COLO668 (cell line): ENCODE measurements at regions not wholly inside any gene's neighbourhood (a gene's known extent, or its start where the extent isn't known, plus 50 kb on each side); places are given as distances from the start of the nearest gene placed in this dataset.
"Not testable (repeated sequence)": the region's sequence is repeated elsewhere in the genome, so short reads cannot be mapped to it uniquely, and the experiment has no call there.

ENCODE experiments used
- DNase-seq: peaks from one replicate; lab custom pipeline; 2025; ENCODE audit not compliant: unreplicated experiment; lab: John Stamatoyannopoulos, UW

DNA sequence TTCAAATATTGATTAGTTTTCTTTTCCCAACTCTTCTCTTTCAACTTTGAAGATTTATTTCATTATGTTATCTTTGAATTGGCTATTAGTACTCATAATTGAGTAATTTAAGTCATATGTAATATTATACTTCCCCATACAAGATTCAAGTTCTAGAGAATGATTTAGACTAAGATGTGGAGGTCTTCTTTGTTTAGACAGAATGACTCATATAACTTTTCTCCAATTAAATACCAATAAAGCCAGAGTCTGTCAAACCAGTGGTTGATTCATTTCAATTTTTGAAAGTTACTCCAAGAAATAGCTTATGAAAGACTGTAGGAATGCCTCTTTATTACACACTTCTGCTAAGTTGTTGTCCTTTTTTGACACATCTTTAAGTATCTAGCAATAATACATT is 115.8 kb upstream of the SLC35F3 start:
- DNase-seq = no peak

- DNase-seq = no peak
Observed at GRCh38 chr1:233790121-233790520, 114.4 kb upstream of the SLC35F3 start.

DNA sequence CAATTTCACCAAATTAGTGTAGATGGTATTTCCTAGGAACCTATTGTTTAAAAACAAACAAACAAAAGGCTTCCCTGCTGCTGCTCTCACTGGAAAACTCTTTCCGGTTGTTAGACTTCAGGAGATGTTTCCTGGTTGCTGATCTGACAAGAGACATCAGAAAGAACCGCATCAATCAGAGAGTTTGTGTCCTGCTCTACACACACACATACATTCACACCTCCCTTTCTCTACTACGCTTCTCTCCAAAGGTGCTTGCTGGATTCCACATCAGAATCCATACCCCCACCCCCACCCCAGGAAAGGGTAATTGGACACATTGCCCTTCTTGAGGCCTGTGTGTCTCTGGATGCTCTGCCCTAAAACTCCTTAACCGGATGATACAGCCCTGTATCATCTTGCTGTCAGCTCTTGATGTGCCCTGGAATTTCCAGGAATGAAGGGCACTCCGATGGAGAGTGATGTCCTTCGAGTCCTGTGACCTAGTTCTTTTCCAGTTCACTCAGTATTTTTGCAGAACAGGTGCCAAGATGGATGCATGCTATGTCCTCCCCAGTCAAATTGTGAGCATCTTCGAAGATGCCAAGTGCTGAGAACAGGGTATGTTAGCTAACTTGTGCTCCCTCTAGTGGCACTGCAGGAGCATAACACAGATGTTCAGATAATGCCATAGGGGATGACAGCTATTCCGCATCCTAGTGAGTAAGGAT is 113.7 kb upstream of the SLC35F3 start:
- DNase-seq = peak; percentile 33

GRCh38 chr1:233791372-233791703 is 113.1 kb upstream of the SLC35F3 start:
- DNase-seq = no peak

GRCh38 chr1:233791721-233792120 is 112.8 kb upstream of the SLC35F3 start:
- no peak for DNase-seq

GRCh38 chr1:233794863-233795262 is 109.6 kb upstream of the SLC35F3 start:
- DNase-seq = no peak

DNA sequence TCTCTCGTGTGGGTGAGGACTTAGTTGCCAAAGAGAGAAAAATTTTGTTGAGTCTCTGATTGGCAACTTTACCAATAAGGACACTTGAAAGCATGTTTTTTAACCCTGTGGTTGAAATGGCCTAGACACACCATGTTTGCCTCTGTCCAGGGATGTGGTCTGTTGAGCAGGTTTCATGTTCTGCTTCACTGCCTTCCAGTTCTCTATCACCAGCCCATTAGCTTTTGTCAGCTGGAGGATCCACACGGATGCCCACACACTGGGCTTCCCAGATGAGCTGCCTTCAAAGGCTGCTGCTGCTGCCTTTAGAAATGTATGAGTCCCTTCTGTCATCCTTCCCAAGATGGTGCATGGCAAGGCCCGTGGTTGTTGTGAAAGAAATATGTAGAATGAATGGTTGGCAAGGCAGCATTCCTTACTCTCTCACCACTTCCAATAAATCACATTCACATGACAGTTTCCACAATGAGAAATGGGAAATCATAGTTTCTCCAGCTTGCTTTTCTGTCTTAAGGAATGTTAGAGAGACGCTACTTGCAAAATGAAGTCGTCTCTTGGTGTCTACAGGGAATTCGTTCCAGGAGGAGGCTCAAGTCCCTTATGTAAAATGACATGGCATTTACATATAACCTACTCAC is 108.2 kb upstream of the SLC35F3 start:
- peak; percentile 12 for DNase-seq

GRCh38 chr1:233802611-233803010 is 101.9 kb upstream of the SLC35F3 start:
- DNase-seq = no peak

DNA sequence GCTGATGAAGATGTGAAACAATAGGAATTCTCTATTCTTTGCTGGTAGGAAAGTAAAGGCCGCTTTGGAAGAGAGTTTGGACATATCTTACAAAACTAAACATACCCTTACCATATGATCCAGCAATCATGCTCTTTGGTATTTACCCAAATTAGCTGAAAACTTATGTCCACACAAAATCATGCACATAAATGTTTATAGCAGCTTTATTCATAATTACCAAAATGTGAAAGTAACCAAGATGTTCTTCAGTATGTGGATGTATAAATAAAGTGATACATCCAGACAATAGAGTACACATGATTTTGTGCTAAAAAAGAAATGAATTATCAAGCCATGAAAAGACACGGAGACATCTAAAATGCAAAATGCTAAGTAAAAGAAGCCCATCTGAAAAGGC is 98.7 kb upstream of the SLC35F3 start:
- DNase-seq = no peak

- DNase-seq = no peak
Observed at GRCh38 chr1:233815357-233815756, 89.1 kb upstream of the SLC35F3 start.

GRCh38 chr1:233815865-233816264 is 88.6 kb upstream of the SLC35F3 start:
- DNase-seq = no peak

DNA sequence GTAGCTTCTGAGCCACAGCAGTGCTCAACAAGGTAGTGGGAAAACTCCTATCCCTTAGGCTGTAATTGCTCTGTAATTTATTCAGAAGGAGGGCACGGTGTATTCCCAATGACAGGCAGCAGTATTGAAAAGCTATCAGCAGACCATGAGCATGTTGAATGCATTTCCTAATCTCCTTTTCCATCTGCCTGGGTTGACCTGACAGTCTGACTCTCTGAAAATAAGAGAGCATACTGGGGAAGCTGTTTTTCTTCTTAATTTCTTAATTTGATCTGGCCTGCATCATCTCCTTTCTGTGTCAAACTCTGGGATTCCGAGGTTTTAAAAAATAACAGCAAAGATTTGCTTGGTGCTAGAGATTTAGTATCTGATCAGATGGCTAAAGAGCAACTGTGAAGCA is 88.1 kb upstream of the SLC35F3 start:
- no peak for DNase-seq

DNA sequence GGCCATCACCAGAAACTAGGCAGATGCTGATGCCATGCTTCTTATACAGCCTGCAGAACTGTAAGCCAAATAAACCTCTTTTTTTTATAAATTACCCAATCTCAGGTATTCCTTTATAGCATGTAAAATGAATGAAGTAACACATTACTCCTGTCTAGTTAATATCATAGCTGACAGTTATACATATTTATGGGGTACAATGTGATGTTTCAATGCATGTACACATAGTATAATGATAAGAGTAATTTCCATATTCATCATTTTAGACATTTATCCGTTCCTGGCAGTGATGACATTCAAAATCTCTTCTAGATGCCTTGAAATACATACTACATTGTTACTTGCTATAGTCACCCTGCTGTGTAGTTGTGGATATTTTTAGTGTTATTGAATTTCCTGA is 85.4 kb upstream of the SLC35F3 start:
- DNase-seq = no peak

GRCh38 chr1:233824179-233824578 is 80.3 kb upstream of the SLC35F3 start:
- not testable (repeated sequence) for DNase-seq

- DNase-seq = not testable (repeated sequence)
Observed at GRCh38 chr1:233827937-233828336, 76.5 kb upstream of the SLC35F3 start.

DNA sequence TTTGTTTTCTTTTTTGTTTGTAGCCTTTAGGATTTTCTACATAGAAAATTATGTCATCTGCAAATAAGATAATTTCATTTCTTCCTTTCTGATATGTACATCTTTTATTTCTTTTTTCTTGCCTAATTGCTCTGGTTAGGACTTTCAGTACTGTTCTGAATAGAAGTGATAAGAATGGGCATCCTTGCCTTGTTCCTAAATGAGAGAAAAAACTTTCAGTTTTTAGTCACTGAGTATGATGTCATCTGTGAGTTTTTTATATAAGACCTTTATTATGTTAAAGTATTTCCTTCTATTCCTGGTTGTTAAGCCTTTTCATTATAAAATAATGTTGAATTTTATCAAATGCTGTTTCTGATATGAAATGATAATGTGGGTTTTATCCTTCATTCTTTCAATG is 76.0 kb upstream of the SLC35F3 start:
- no peak for DNase-seq

DNA sequence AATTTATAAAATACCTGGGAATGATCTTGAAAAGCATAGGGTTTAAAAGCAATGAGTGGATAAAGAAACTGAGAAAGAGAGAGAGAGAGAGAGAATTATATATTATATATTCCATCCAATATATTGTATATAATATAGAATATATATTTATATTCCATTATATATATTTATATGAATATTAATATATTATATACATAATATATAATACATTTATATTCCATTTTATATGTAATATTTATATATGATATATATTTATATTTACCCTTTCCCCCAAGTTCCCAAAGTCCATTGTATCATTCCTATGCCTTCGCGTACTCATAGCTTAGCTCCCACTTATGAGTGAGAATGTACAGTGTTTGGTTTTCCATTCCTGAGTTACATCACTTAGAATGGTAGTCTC is 69.9 kb upstream of the SLC35F3 start:
- DNase-seq = no peak

DNA sequence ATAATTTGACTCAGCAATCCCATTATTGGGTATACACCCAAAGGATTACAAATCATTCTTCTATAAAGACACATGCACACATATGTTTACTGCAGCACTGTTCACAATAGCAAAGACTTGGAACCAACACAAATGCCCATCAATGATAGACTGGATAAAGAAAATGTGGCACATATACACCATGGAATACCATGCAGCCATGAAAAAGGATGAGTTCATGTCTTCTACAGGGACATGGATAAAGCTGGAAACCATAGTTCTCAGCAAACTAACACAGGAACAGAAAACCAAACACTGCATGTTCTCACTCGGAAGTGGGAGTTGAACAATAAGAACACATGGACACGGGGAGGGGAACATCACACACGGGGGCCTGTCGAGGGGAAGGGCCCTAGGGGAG is 66.3 kb upstream of the SLC35F3 start:
- not testable (repeated sequence) for DNase-seq

- no peak for DNase-seq
Observed at GRCh38 chr1:233843525-233844204, 60.8 kb upstream of the SLC35F3 start.

DNA sequence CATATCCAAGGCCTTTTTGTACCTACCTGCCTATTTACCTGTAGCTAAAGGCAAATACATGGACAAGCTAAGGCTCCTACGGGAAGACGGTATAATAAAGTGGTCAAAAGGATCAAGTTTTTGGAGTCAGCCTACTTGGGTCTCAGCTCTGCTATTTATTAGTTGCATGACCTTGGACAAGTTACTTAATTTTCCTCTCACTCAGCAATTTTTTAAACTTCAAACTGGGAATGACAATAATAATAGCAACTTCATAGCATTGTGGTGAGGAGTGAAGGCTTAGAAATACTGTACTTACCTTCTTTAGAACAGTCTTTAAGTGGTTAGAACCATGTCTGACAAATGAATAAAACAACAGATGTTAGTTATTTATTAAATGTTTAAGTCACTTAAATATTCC is 60.2 kb upstream of the SLC35F3 start:
- no peak for DNase-seq

- DNase-seq = no peak
Observed at GRCh38 chr1:233844692-233845091, 59.8 kb upstream of the SLC35F3 start.
